ENCODE measurements at regions not wholly inside any gene's neighbourhood (a gene's known extent, or its start where the extent isn't known, plus 50 kb on each side); places are given as distances from the start of the nearest gene placed in this dataset.
A peak's percentile ranks its signal among the peaks of the same experiment; 100 is the strongest.
"Not testable (repeated sequence)": the region's sequence is repeated elsewhere in the genome, so short reads cannot be mapped to it uniquely, and the experiment has no call there.

DNA sequence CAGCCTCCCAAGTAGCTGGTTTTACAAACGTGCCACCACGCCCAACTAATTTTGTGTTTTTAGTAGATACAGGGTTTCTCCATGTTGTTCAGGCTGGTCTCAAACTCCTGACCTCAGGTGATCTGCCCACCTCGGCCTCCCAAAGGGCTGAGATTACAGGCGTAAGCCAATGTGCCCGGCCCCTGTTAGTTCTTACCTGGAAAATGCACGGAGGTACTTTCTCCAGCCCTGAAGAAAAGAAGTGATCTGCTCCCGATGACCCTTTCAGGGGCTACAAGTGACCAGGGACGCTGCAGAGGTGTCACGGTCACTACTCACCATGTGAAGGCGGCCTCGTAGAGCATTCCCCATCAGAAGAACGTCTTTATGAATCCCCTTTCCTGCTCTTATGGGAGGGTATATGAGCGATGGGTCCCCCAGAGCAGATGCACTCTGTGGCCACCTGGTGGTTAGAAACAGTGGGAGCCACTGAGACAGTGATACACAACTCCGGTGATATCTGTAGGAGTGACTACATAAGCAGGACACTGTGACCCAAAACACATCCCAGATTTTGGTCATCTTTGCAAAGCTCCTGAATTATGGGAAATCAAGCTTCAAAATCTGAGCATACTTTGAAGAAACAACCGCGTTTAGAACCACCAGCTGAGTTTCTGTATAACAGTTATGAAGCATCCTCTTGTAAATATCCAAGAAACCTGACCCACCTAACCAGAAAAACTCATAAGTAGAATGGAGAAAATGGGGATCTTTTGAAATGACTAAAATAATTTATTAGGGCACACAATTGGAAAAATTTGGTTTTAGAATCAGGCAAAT lies 102.7 kb upstream of the NBPF11 start:
- not testable (repeated sequence) for H2BK120ac ChIP-seq (ENCODE audit: low read depth, low read length); H3K18ac ChIP-seq (ENCODE audit: low read length); H3K27me3 ChIP-seq (ENCODE audit: insufficient read depth, low read length, poor library complexity); H3K4me3 ChIP-seq (ENCODE audit: low read length); H2AK5ac ChIP-seq (ENCODE audit: low read length); H3K4ac ChIP-seq (ENCODE audit: low read depth, low read length); H4K5ac ChIP-seq (ENCODE audit: low read length); H3K79me1 ChIP-seq (ENCODE audit: low read length); H3K4me2 ChIP-seq (ENCODE audit: low read length); H3K9ac ChIP-seq (ENCODE audit: low read length); H3K23ac ChIP-seq (ENCODE audit: low read length); H3K4me1 ChIP-seq (ENCODE audit: control insufficient read depth, low read depth, low read length); H2BK5ac ChIP-seq (ENCODE audit: low read length); H3K56ac ChIP-seq (ENCODE audit: low read length); H3K36me3 ChIP-seq (ENCODE audit: control insufficient read depth, insufficient read depth, low read length); H3K27ac ChIP-seq (ENCODE audit: low read depth, low read length); H3K79me2 ChIP-seq (ENCODE audit: control insufficient read depth, insufficient read depth, low read length); H2BK15ac ChIP-seq (replicated peaks; ENCODE audit: low read depth); H4K8ac ChIP-seq (ENCODE audit: low read depth, low read length)
- peak; percentile 50 for DNase-seq
- WGBS (ENCODE audit: extremely low coverage, insufficient coverage, low lambda C conversion rate) = no CpG with 5 or more reads among the region's 16 CpGs

DNA sequence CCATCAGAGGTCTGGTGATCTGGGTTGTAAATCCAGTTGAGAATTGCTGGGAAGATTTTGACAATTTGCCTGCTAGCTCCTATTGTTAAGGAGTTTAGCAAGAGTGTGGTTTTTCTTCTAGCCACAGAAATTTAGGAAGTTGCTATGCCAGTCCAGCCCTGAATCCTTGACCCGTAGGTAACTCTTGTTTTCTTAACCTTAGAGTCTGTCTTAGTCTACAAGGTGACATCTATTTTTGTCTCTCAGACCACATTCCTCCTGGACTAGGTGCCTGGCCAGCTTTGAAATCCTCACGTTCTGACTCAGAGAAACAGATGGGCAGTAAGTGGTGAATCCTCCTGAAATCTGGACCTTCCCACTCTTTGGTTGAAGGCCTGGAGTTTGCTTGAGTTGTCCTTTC lies 101.7 kb upstream of the NBPF11 start:
- not testable (repeated sequence) for DNase-seq
- WGBS (ENCODE audit: extremely low coverage, insufficient coverage, low lambda C conversion rate) = no CpG with 5 or more reads among the region's 2 CpGs

DNA sequence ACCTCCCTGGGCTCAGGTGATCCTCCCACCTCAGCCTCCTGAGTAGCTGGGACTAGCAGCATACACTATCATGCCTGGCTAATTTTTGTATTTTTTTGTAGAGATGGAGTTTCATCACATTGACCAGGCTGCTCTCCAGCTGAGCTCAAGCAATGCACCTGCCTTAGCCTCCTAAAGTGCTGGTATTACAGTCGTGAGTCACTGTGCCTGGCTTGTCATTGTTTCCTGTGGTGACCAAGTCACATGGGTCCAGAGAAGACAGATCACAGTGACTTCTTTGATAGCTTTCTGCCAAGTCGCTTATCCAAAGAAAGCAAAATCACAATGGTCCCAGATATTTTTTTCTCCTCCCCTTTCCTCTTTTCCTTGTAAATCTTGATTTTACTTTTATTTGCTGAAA lies 96.7 kb upstream of the NBPF11 start:
- DNase-seq; H3K9ac ChIP-seq (ENCODE audit: low read length); H4K5ac ChIP-seq (ENCODE audit: low read length); H3K79me1 ChIP-seq (ENCODE audit: low read length); H2BK120ac ChIP-seq (ENCODE audit: low read depth, low read length); H3K18ac ChIP-seq (ENCODE audit: low read length); H3K36me3 ChIP-seq (ENCODE audit: control insufficient read depth, insufficient read depth, low read length); H2AK5ac ChIP-seq (ENCODE audit: low read length); H3K79me2 ChIP-seq (ENCODE audit: control insufficient read depth, insufficient read depth, low read length); H4K8ac ChIP-seq (ENCODE audit: low read depth, low read length); H2BK15ac ChIP-seq (replicated peaks; ENCODE audit: low read depth); H3K27me3 ChIP-seq (ENCODE audit: insufficient read depth, low read length, poor library complexity); H3K27ac ChIP-seq (ENCODE audit: low read depth, low read length); H2BK5ac ChIP-seq (ENCODE audit: low read length); H3K4me3 ChIP-seq (ENCODE audit: low read length); H3K4ac ChIP-seq (ENCODE audit: low read depth, low read length); H3K23ac ChIP-seq (ENCODE audit: low read length); H3K56ac ChIP-seq (ENCODE audit: low read length); H3K4me1 ChIP-seq (ENCODE audit: control insufficient read depth, low read depth, low read length); H3K4me2 ChIP-seq (ENCODE audit: low read length): not testable (repeated sequence)
- WGBS (ENCODE audit: extremely low coverage, insufficient coverage, low lambda C conversion rate) = no CpG with 5 or more reads among the region's 2 CpGs

More for the DNA sequence above, 101.7 kb upstream of the NBPF11 start:
- H3K27ac ChIP-seq (ENCODE audit: low read depth, low read length); H4K8ac ChIP-seq (ENCODE audit: low read depth, low read length); H4K5ac ChIP-seq (ENCODE audit: low read length); H3K36me3 ChIP-seq (ENCODE audit: control insufficient read depth, insufficient read depth, low read length); H3K9ac ChIP-seq (ENCODE audit: low read length); H3K23ac ChIP-seq (ENCODE audit: low read length); H3K79me1 ChIP-seq (ENCODE audit: low read length); H2BK15ac ChIP-seq (replicated peaks; ENCODE audit: low read depth); H3K4me1 ChIP-seq (ENCODE audit: control insufficient read depth, low read depth, low read length); H2BK5ac ChIP-seq (ENCODE audit: low read length); H2BK120ac ChIP-seq (ENCODE audit: low read depth, low read length); H2AK5ac ChIP-seq (ENCODE audit: low read length); H3K79me2 ChIP-seq (ENCODE audit: control insufficient read depth, insufficient read depth, low read length); H3K27me3 ChIP-seq (ENCODE audit: insufficient read depth, low read length, poor library complexity); H3K4me3 ChIP-seq (ENCODE audit: low read length); H3K18ac ChIP-seq (ENCODE audit: low read length); H3K56ac ChIP-seq (ENCODE audit: low read length); H3K4ac ChIP-seq (ENCODE audit: low read depth, low read length); H3K4me2 ChIP-seq (ENCODE audit: low read length): not testable (repeated sequence)

DNA sequence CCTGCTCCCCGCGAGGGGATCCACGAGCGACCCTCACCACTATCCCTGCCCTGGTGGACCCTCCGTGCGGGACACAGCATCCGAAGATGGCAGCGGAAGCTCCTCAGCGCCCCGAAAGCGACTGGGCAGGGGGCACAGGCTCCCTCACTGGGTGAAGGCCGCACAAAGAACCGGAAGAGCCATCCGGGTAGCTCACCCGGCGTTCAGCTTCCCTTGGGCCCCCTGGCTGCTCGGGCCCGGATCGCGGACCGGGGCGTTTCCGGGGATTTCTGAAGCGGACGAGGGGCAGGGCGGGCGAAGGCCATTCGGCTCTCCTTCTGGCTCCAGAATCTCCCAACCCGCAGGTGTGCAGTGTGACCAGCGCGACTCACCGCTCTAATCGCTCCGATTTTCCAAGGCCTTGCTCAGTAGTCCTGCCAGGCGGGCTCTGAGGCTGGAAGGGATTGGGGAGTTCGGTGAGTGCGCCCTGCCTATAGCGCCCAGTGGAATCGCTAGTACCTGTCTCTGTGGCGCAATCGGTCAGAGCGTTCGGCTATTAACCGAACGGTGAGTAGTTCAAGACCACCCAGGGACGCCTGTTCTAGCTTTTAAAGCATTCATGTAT lies 94.3 kb upstream of the NBPF11 start:
- H3K56ac ChIP-seq (ENCODE audit: low read length) = peak overlapping the region; percentile 81
- H4K5ac ChIP-seq (ENCODE audit: low read length); H3K23ac ChIP-seq (ENCODE audit: low read length); H3K18ac ChIP-seq (ENCODE audit: low read length); H3K36me3 ChIP-seq (ENCODE audit: control insufficient read depth, insufficient read depth, low read length); H3K4me2 ChIP-seq (ENCODE audit: low read length); H3K4me3 ChIP-seq (ENCODE audit: low read length); H2BK15ac ChIP-seq (replicated peaks; ENCODE audit: low read depth); H3K79me2 ChIP-seq (ENCODE audit: control insufficient read depth, insufficient read depth, low read length); H3K4me1 ChIP-seq (ENCODE audit: control insufficient read depth, low read depth, low read length); H4K8ac ChIP-seq (ENCODE audit: low read depth, low read length); H3K4ac ChIP-seq (ENCODE audit: low read depth, low read length); H2AK5ac ChIP-seq (ENCODE audit: low read length); H2BK5ac ChIP-seq (ENCODE audit: low read length); H3K79me1 ChIP-seq (ENCODE audit: low read length); H2BK120ac ChIP-seq (ENCODE audit: low read depth, low read length); H3K27me3 ChIP-seq (ENCODE audit: insufficient read depth, low read length, poor library complexity); H3K27ac ChIP-seq (ENCODE audit: low read depth, low read length): not testable (repeated sequence)
- peak overlapping the region; percentile 51 for H3K9ac ChIP-seq (ENCODE audit: low read length)
- whole genome bisulfite sequencing (ENCODE audit: extremely low coverage, insufficient coverage, low lambda C conversion rate) = no CpG with 5 or more reads among the region's 46 CpGs
- DNase-seq = peak; percentile 35

DNA sequence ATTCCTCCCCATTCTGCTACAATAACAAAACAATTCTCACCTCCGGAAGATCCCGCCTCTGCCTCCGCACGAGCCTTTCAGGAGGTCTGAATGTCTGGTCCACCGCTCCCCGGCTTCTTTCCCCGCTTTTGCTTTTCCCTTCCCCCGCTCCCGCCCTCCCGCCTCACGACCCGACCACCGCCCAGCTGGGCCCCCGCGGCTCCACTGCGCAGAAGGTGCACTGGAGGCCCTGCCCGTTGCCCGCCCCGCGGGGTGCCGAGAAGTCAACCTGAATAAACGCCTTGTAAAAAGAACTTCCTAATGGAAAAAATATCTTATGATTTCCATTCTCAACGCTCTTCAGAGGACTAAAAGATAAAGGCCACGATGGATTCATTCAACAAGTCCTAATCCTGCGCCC lies 93.8 kb upstream of the NBPF11 start:
- not testable (repeated sequence) for H3K4me2 ChIP-seq (ENCODE audit: low read length)
- no CpG with 5 or more reads among the region's 25 CpGs for WGBS (ENCODE audit: extremely low coverage, insufficient coverage, low lambda C conversion rate)

More for the DNA sequence above, 93.8 kb upstream of the NBPF11 start:
- not testable (repeated sequence) for H4K8ac ChIP-seq (ENCODE audit: low read depth, low read length); H3K18ac ChIP-seq (ENCODE audit: low read length); H3K9ac ChIP-seq (ENCODE audit: low read length); H3K79me1 ChIP-seq (ENCODE audit: low read length); H3K79me2 ChIP-seq (ENCODE audit: control insufficient read depth, insufficient read depth, low read length); H3K27me3 ChIP-seq (ENCODE audit: insufficient read depth, low read length, poor library complexity); H3K36me3 ChIP-seq (ENCODE audit: control insufficient read depth, insufficient read depth, low read length); H2AK5ac ChIP-seq (ENCODE audit: low read length); H2BK120ac ChIP-seq (ENCODE audit: low read depth, low read length); DNase-seq; H3K23ac ChIP-seq (ENCODE audit: low read length); H2BK5ac ChIP-seq (ENCODE audit: low read length); H3K27ac ChIP-seq (ENCODE audit: low read depth, low read length); H3K56ac ChIP-seq (ENCODE audit: low read length); H3K4me3 ChIP-seq (ENCODE audit: low read length); H3K4me1 ChIP-seq (ENCODE audit: control insufficient read depth, low read depth, low read length); H3K4ac ChIP-seq (ENCODE audit: low read depth, low read length); H2BK15ac ChIP-seq (replicated peaks; ENCODE audit: low read depth); H4K5ac ChIP-seq (ENCODE audit: low read length)

Data from mesendoderm (in vitro differentiated cells).